ENCODE measurements at regions not wholly inside any gene's neighbourhood (a gene's known extent, or its start where the extent isn't known, plus 50 kb on each side); places are given as distances from the start of the nearest gene placed in this dataset.

DNA sequence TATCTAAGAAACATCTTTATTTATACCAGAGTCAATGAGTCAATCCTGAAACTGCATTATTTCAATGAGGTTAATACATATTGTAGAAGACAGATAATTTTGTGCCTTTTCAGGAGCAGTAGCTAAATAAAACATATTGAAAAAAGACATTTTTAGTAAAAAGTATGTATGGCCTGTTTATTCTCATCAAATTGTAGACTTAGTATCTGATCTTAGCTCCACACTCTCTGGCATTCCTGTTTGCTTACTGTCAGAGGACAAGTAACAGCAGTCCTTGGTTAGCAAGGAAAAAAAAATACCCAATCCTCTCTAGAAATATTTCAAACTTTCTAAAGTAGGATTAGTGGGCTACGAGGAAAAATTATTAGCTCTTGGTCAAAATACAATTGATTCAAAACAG lies 50.5 kb upstream of the GUCY1A1 start:
- TF ChIP-seq, protein P1, sequence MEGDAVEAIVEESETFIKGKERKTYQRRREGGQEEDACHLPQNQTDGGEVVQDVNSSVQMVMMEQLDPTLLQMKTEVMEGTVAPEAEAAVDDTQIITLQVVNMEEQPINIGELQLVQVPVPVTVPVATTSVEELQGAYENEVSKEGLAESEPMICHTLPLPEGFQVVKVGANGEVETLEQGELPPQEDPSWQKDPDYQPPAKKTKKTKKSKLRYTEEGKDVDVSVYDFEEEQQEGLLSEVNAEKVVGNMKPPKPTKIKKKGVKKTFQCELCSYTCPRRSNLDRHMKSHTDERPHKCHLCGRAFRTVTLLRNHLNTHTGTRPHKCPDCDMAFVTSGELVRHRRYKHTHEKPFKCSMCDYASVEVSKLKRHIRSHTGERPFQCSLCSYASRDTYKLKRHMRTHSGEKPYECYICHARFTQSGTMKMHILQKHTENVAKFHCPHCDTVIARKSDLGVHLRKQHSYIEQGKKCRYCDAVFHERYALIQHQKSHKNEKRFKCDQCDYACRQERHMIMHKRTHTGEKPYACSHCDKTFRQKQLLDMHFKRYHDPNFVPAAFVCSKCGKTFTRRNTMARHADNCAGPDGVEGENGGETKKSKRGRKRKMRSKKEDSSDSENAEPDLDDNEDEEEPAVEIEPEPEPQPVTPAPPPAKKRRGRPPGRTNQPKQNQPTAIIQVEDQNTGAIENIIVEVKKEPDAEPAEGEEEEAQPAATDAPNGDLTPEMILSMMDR (conservative IDR thresholded peaks at IDR 0.05; ENCODE audit: low read depth, low read length), result no peak
- no peak for TF ChIP-seq EZH2 (IDR thresholded peaks at IDR 0.05; ENCODE audit: borderline replicate concordance, low read depth, low read length, poor library complexity, severe bottlenecking)
